H1 (cell line): ENCODE measurements at regions not wholly inside any gene's neighbourhood (a gene's known extent, or its start where the extent isn't known, plus 50 kb on each side); places are given as distances from the start of the nearest gene placed in this dataset.
A peak's percentile ranks its signal among the peaks of the same experiment; 100 is the strongest.

Experiments
- CTCF ChIP-seq, 3 experiments: IDR thresholded peaks; 1 replicate in 2 of 3; 2 replicates in 1 of 3; pipeline versions ENCODE4 v1.5.1 to v1.6.1; 2011; ENCODE audit warnings: low read length in 3 of 3, mild to moderate bottlenecking in 3 of 3, inconsistent platforms in 2 of 3, low read depth in 1 of 3, moderate library complexity in 1 of 3; ENCODE audit not compliant: insufficient read depth in 1 of 3; ENCODE audit errors: control extremely low read depth in 1 of 3
- POLR2A ChIP-seq, 2 experiments: IDR thresholded peaks; 1 replicate in 1 of 2; 2 replicates in 1 of 2; pipeline ENCODE4 v1.6.1; 2011; ENCODE audit warnings: low read depth in 2 of 2, low read length in 2 of 2, mild to moderate bottlenecking in 2 of 2; ENCODE audit errors: control extremely low read depth in 1 of 2
- POU5F1 ChIP-seq: IDR thresholded peaks from 2 replicates; pipeline ENCODE4 v1.6.1; 2011; ENCODE audit warnings: low read depth, mild to moderate bottlenecking, low read length, moderate library complexity
- RAD21 ChIP-seq, 2 experiments: IDR thresholded peaks in 1 of 2; conservative IDR thresholded peaks in 1 of 2; 2 replicates each; pipeline ENCODE4 v1.6.1; 2011; ENCODE audit warnings: low read depth in 2 of 2, low read length in 2 of 2, improper control_type of control experiment in 1 of 2, inconsistent platforms in 1 of 2, mild to moderate bottlenecking in 1 of 2, moderate library complexity in 1 of 2
- RNF2 ChIP-seq: fragments of 200-900, 300-1000 bp; sonication (generic); IDR thresholded peaks from 2 replicates; pipeline ENCODE4 v1.7.1; 2016; ENCODE audit warnings: borderline replicate concordance, low read depth, mild to moderate bottlenecking, antibody characterized with exemption, low read length; ENCODE audit not compliant: poor library complexity, severe bottlenecking; ENCODE audit errors: missing control alignments
- SIN3A ChIP-seq, 2 experiments: IDR thresholded peaks in 1 of 2; conservative IDR thresholded peaks in 1 of 2; 2 replicates each; pipeline ENCODE4 v1.6.1; 2011 to 2012; ENCODE audit warnings: low read length in 2 of 2, improper control_type of control experiment in 1 of 2, low read depth in 1 of 2, mild to moderate bottlenecking in 1 of 2
- TF ChIP-seq, protein P1 (sequence below): fragments of 300-600 bp; sonication (generic); IDR thresholded peaks from 2 replicates; pipeline ENCODE4 v1.7.1; 2012; ENCODE audit warnings: low read length, moderate library complexity, mild to moderate bottlenecking, inconsistent platforms; ENCODE audit not compliant: insufficient replicate concordance

GRCh38 chrY:15478348-15478963, 954.1 kb downstream of the NLGN4Y start (continued):
- TF ChIP-seq, protein P1, sequence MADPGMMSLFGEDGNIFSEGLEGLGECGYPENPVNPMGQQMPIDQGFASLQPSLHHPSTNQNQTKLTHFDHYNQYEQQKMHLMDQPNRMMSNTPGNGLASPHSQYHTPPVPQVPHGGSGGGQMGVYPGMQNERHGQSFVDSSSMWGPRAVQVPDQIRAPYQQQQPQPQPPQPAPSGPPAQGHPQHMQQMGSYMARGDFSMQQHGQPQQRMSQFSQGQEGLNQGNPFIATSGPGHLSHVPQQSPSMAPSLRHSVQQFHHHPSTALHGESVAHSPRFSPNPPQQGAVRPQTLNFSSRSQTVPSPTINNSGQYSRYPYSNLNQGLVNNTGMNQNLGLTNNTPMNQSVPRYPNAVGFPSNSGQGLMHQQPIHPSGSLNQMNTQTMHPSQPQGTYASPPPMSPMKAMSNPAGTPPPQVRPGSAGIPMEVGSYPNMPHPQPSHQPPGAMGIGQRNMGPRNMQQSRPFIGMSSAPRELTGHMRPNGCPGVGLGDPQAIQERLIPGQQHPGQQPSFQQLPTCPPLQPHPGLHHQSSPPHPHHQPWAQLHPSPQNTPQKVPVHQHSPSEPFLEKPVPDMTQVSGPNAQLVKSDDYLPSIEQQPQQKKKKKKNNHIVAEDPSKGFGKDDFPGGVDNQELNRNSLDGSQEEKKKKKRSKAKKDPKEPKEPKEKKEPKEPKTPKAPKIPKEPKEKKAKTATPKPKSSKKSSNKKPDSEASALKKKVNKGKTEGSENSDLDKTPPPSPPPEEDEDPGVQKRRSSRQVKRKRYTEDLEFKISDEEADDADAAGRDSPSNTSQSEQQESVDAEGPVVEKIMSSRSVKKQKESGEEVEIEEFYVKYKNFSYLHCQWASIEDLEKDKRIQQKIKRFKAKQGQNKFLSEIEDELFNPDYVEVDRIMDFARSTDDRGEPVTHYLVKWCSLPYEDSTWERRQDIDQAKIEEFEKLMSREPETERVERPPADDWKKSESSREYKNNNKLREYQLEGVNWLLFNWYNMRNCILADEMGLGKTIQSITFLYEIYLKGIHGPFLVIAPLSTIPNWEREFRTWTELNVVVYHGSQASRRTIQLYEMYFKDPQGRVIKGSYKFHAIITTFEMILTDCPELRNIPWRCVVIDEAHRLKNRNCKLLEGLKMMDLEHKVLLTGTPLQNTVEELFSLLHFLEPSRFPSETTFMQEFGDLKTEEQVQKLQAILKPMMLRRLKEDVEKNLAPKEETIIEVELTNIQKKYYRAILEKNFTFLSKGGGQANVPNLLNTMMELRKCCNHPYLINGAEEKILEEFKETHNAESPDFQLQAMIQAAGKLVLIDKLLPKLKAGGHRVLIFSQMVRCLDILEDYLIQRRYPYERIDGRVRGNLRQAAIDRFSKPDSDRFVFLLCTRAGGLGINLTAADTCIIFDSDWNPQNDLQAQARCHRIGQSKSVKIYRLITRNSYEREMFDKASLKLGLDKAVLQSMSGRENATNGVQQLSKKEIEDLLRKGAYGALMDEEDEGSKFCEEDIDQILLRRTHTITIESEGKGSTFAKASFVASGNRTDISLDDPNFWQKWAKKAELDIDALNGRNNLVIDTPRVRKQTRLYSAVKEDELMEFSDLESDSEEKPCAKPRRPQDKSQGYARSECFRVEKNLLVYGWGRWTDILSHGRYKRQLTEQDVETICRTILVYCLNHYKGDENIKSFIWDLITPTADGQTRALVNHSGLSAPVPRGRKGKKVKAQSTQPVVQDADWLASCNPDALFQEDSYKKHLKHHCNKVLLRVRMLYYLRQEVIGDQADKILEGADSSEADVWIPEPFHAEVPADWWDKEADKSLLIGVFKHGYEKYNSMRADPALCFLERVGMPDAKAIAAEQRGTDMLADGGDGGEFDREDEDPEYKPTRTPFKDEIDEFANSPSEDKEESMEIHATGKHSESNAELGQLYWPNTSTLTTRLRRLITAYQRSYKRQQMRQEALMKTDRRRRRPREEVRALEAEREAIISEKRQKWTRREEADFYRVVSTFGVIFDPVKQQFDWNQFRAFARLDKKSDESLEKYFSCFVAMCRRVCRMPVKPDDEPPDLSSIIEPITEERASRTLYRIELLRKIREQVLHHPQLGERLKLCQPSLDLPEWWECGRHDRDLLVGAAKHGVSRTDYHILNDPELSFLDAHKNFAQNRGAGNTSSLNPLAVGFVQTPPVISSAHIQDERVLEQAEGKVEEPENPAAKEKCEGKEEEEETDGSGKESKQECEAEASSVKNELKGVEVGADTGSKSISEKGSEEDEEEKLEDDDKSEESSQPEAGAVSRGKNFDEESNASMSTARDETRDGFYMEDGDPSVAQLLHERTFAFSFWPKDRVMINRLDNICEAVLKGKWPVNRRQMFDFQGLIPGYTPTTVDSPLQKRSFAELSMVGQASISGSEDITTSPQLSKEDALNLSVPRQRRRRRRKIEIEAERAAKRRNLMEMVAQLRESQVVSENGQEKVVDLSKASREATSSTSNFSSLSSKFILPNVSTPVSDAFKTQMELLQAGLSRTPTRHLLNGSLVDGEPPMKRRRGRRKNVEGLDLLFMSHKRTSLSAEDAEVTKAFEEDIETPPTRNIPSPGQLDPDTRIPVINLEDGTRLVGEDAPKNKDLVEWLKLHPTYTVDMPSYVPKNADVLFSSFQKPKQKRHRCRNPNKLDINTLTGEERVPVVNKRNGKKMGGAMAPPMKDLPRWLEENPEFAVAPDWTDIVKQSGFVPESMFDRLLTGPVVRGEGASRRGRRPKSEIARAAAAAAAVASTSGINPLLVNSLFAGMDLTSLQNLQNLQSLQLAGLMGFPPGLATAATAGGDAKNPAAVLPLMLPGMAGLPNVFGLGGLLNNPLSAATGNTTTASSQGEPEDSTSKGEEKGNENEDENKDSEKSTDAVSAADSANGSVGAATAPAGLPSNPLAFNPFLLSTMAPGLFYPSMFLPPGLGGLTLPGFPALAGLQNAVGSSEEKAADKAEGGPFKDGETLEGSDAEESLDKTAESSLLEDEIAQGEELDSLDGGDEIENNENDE = no peak
- peak in 1 of 2 experiments; percentile 33; a peak in 2 of 4 replicates for TF ChIP-seq RAD21 (IDR thresholded peaks at IDR 0.05 in 1 of 2, conservative IDR thresholded peaks at IDR 0.05 in 1 of 2; ENCODE audit: low read depth in 2 of 2, low read length in 2 of 2)
- TF ChIP-seq RNF2 = no peak
- peak in 2 of 3 experiments; percentile 28 to 33; a peak in 2 of 4 replicates for TF ChIP-seq CTCF (IDR thresholded peaks at IDR 0.05; ENCODE audit: control extremely low read depth in 1 of 3, insufficient read depth in 1 of 3, low read depth in 1 of 3, low read length in 3 of 3)
- no peak for TF ChIP-seq SIN3A (conservative IDR thresholded peaks at IDR 0.05 in 1 of 2, IDR thresholded peaks at IDR 0.05 in 1 of 2; ENCODE audit: low read depth in 1 of 2, low read length in 2 of 2)
- TF ChIP-seq POU5F1 = no peak
- TF ChIP-seq POLR2A (IDR thresholded peaks at IDR 0.05; ENCODE audit: control extremely low read depth in 1 of 2, low read depth in 2 of 2, low read length in 2 of 2) = no peak
